NK-92 treated with Interleukin-12 subunit alpha and Interleukin-12 subunit beta, amount 100 ng/mL, for 24 hours (cell line): ENCODE measurements at regions not wholly inside any gene's neighbourhood (a gene's known extent, or its start where the extent isn't known, plus 50 kb on each side); places are given as distances from the start of the nearest gene placed in this dataset.

Source experiments
- DNase-seq: peaks from one replicate; lab custom pipeline; 2025; lab: John Stamatoyannopoulos, UW

DNA sequence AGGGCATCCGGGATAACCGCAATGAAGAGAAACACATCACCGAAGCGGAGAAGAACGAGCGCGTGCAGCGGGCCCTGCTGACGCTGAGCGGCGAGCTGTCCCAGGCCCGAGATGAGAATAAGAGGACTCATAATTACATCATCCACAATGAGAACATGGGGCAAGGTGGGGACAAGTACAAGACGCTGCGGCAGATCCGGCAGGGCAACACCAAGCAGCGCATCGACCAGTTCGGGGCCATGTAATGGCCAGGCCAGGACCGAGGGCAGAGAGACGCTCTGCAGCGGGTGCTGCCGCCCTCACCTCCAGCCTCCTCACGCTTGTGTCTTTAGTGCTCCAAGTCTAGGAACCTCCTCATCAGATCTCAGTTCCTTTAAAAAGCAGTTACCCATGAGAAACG lies 863.7 kb upstream of the ALCAM start:
- DNase-seq = no peak

DNA sequence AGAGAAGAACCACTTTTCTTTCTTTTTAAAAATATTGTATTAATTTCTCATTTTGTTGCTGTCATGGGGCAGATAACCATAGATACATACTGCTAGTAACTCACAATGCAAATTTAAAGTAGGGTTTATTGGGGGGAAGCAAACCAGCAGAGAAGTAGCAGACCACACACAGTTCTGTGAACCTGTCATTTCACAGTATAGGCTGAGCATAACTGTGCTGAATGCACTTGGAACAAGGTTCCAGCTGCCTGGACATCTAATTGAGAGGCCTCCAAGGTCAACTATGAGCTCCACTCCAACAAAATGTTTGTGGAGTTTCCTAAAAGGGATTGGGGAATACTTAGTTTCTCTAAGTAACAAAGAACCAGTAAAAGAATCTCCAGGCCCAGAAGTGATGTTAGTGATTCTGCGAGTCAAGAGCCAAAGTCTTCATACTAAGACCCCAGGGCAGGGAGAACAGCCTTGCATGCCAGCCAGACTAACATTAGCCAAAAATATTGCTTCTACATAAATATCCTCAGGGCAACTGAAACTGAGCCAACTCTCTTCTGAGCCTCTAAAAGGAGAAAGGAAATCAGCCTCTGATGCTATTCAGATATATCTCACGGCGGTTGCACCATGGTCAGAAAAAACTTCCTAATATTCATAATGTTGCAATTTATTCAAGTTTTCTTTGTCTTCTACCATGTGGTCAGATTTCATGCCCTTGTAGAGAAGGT lies 856.4 kb upstream of the ALCAM start:
- no peak for DNase-seq

DNA sequence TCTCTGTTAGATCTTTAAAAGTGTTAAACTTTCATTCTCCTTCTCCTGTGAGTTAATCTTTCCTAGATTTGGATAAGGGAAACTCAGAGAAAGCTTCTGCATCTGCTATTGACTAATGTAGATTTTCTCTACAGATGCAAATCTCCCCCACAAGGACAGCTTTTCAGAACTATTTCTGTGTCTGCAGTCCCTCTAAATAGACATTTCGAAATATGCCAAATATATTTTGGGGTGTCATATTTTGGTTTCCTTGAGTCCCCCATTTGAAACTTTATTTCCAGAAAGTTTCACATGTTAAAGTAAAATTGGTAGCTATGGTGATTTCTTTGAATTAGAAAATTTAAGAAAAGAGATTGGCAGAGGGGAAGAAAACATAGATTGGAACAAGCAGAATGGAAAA lies 852.3 kb upstream of the ALCAM start:
- no peak for DNase-seq

DNA sequence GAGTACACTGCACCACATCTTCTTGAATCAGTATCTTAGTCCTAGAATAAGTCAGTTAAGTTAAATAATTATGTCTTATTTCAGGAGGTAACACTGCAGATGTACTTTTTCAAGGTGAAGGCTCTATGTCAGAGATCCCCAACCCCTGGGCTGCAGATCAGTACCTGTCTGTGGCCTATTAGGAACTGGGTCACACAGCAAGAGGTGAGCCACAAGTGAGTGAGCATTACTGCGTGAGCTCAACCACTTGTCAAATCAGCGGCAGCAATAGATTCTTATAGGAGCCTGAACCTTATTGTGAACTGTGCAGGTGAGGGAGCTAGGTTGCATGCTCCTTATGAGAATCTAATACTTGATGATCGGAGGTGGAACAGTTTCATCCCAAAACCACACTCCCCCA lies 851.9 kb upstream of the ALCAM start:
- no peak for DNase-seq

DNA sequence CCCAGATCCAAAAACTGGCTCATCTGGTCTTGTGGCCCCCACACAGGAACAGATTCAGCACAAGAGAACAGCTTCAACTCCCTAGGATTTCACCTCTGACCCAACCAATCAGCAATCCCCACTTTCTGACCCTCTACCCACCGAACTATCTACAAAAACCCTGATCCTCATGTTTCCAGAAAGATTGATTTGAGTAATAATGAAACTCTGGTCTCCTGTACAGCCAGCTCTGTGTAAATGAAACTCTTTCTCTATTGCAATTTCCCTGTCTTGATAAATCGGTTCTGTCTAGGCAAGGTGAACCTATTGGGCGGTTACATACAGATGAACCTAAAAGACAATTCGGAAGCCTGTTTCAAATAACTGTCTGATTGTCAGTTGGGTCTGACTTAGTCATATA lies 847.6 kb upstream of the ALCAM start:
- no peak for DNase-seq

DNA sequence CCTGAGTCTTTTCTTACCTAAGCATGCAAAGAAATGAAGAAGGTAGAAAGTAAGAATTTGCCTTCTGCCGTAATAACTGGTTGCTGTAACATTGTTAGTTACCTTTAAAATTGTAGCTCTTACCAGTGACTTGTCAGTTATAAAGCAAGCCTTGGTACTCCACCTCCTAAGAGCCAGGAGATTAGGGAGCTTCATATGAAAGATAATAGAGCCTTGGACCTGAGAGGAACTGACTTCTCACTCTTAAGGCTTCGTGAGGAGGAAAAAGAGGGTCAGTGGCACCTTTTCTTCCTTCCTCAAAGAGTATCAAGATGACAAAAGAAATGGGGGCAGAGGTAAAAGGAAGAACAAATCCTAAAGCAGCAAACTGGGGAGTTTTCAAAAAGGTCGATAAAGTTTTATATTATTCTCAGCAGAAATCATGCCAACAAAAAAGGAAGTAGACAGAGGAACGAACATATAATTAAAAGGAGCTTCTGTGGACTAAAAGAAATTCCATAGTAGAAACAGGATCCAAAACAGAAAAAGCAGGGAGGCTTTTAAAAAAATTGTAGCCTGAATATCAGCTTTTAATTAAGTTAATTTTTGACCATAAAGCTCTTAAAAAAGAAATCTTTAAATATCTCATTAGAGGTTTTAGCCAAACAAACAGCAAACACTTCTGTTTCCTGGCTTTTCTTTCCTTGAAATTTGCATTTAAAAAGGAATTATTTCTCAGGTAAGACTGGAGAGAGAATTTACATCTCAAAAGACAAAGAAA lies 847.1 kb upstream of the ALCAM start:
- no peak for DNase-seq

DNA sequence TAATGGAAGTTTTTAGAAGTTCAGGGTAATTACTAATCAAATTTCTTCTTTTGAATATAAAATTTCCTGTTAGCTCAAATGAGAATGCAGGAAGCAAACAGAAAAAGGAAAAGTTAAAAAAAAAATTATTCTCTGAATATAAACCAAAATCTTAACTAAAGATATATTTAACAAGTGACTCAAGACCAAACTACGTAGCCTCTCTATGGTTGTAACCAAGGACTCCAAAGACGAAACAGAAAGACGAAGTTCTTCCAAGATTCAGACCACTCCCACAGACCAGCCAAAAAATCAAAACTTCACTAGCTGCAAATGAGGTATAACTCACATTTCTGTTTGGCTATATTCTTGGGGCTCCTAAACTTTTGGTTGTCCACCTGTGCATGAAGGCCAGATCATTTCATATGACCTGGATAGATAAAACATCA lies 846.5 kb upstream of the ALCAM start:
- DNase-seq = no peak

DNA sequence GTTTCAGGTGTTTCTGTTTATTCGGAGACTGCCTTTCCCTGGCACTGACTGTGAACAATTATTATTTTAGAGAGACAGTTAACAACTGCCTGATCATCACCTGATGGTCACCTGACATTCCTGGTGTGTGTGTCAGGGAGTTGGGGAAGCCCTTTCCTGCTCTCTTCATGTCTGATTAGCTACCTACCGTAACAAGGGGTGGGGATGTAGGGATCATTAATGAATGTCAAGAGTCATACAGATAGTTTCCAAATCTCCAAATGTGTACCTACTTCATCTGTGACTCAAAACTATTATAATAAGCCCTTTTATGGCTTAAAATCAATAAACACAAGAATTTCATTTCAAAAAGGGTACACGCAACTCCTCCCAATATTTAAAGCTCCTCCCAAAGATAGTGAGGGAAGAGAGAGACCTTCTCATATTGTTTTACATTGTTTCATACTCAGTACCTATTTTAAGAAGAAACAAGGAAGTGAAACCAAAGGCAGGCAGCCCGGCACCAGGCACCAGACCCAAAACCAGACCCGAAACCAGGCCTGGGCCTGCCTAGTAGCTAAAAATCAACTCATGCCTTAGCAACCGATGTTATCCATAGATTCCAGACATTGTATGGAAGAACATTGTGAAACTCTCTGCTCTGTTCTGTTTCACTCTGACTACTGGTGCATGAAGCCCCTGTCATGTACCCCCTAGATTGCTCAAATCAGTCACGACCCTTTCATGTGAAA lies 844.9 kb upstream of the ALCAM start:
- DNase-seq = no peak

DNA sequence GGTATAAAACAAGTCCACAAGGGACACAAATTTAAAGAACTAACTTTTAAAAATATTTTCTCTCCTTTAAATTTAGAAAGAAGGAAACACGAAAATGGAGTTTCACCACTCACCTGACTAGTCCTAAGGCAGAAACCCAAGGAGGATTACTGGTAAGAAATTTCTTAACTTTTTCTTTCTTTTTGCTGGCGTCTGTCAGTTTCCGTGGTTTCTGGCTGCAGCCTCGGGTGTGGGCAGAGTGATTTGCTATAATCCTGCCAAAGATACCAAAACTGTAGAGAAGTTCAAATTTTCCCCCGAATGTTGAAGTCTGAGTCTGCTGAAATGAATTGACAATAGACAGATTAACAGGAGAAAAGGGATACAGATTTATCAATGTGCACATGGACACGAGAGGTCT lies 843.6 kb upstream of the ALCAM start:
- DNase-seq = no peak

DNA sequence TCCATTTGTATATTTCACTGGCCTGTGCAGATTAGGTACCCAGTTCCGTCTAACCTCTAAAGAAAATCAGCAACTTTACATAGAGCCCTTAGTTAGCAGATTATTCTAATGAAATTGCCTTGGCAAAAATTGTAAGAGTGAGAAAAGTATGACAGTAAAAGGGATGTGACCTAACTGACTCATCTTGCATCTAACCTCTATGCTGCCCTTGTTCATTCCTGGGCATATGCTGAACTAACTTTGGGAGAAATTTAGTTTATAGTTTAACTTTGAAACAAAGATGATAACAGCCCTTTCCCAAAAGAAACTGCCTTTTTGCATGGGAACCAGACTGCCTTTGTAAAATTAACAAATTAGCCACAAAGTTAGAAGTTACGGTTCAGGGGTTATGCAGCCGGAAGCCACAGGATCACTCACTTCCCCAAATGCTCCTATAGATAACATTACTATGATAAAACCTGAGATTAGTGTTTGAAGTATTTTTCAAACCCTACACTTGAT lies 839.8 kb upstream of the ALCAM start:
- no peak for DNase-seq

DNA sequence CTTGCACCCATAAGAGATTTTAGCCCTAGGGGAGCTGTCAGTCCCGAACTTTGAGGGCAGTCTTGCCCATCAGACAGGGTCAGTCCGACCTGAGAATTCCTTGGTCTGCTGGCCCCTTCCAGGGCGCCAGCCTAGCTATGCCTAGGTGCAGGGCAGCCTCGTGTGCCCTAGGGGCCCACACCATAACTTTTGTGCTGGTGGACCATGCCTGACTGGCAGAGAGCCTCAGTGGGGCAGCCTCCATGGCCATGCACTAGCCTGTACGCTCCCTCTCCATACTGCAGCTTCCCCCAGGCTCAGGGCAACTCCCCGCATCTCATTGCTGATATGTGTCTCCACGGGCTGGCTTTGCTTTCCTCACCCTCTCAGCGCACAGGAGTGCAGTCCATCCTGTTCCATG lies 835.8 kb upstream of the ALCAM start:
- DNase-seq = no peak

DNA sequence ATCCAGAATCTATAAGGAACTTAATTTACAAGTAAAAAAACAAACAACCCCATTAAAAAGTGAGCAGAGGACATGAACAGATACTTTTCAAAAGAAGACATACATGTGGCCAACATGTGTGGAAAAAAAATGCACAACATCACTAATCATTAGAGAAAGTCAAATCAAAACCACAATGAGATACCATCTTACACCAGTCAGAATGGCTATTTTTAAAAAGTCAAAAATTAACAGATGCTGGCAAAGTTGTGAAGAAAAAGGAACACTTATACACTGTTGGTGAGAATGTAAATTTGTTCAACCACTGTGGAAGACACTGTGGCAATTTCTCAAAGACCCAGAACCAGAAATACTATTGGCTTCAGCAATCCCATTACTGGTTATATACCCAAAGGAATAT lies 830.0 kb upstream of the ALCAM start:
- DNase-seq = no peak

DNA sequence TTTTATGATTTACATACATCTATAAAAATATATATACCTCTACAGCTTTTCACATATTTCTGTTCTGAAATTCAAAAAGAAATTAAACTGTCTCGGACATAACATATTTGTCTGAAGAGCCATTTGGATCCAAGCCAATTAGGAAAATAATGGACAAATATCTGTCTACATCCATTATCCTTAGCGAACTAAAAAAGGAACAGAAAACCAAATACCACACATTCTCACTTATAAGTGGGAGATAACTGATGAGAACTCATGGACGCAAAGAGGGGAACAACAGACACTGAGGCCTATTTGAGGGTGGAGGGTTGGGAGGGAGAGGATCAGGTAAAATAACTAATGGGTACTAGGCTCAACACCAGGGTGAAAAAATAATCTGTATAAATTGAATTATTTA lies 829.4 kb upstream of the ALCAM start:
- no peak for DNase-seq

DNA sequence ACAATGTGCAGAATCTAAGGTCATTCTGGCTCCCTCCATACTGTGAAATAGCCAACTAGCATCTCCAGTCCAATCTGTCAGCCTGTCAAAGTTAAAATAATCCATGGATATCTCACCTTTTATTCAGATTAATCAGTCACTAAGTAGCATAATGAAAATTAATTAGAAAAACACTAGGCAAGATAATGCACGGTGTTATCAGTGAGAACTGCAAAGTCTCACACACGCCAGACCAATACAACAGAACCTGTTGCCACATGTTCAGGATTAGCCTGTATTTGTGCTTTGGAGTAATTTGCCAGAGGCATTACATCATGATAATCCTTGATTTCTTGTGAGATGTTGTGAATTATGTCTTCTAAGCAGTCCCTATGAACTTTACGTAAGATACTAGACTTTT lies 820.4 kb upstream of the ALCAM start:
- no peak for DNase-seq

DNA sequence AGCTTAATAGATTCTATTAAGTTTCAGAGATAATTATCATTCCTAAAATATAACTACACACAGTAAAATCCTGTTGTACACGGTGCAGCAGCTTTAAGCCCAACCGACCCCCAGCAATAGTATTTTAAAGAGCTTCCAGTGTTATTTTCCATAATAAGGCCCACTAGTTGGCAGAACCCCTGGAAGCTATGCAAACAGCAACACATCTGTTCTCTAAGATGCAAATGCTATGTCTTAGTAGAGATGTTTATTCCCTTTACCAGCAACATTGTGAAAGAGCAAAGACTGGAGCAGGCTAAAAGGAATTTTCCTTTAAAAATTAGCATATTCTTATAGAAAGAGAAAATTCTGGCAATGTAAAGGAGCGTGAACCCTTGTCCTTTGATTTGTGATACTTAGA lies 819.7 kb upstream of the ALCAM start:
- no peak for DNase-seq

DNA sequence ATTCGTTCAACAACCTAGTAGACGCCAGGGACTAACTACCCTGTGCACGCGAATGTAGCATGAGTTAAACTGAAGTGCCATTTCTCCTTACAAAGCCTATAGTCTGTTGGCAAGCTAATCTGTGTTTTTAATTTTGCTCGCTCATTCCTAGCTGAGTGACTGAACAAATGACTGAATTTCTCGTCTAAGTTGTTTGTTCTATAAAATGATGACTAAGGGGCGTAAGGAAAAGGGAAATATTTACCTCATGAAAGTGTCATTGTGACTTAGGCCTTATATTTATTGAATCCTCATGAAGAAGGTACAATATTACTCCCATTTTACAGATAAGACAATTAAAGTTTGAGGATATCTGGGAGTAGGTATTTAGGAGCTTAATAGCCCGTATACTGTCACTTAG lies 818.3 kb upstream of the ALCAM start:
- DNase-seq = no peak

DNA sequence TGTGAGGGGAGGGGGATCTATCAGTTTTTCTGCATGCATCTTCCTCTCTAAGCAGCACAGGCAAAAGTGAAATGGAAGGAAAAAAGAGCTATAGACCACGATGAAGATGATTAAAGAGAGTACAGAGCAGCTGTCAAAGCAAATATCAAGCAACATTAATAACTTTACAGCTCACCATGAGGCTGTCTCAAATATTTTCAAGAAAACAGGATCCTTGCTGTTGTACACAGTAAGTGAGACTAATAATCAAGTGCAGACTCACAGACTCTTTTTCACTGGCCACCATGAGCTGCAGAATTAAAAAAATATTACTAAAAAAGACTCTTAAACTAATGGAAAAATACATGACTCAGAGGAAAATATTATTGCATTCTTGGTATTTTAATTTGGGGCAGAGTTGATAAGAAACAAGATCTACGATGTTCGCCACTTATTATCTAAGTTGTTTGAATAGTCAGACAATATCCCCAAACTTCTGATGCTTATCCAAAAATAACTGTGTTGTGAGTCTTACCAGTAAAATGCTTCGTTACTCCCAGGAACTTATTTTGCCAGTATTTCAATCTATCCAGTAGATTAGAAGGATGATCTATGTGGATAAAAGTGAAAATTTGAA lies 817.5 kb upstream of the ALCAM start:
- no peak for DNase-seq

DNA sequence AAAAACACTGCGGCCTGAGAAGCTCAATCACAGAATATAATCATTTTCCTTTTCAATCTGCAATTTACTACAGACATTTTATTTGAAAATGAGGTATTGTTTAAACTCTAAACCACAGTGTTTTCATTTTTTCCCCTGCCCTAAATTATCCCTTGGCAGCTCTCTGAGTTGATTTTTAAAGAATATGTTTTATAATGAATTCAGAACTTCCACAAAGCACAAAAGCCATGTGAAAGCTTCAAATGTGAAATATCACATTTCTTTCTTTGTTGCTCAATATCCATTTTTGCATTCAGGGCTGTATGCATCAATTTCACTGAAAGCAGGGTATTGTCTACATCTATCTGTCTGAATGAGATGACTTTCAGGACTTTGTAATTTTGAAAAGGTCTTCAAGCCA lies 813.6 kb upstream of the ALCAM start:
- DNase-seq = no peak

DNA sequence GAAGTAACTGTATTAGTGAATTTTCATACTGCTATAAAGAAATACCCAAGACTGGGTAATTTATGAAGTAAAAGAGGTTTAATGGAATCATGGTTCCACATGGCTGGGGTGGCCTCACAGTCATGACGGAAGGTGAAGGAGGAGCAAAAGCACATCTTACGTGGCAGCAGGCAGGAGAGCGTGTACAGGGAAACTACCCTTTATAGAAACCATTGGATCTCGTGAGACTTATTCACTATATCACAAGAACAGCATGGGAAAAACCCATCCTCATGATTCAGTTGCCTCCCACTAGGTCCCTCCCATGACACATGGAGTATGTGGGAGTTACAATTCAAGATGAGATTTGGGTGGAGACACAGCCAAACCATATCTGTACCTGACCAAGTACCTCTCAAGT lies 812.3 kb upstream of the ALCAM start:
- no peak for DNase-seq

DNA sequence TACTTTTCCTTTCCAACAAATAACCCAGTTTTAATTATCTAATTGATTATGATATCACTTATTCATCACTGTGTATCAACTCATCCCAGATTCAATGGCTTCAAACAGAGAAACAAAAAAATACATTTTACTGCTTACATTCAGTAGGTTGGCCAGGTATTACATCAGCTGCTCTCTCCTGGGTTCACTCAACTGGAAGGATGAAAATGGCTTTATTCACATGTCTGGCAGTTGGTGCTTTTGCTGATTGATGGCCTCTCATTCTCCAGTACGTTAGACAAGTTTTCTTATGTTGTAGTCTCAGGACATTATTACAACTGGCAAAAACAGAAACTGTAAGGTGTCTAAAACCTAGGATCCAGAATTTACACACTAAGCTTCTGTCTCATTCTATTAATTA lies 811.0 kb upstream of the ALCAM start:
- DNase-seq = no peak

DNA sequence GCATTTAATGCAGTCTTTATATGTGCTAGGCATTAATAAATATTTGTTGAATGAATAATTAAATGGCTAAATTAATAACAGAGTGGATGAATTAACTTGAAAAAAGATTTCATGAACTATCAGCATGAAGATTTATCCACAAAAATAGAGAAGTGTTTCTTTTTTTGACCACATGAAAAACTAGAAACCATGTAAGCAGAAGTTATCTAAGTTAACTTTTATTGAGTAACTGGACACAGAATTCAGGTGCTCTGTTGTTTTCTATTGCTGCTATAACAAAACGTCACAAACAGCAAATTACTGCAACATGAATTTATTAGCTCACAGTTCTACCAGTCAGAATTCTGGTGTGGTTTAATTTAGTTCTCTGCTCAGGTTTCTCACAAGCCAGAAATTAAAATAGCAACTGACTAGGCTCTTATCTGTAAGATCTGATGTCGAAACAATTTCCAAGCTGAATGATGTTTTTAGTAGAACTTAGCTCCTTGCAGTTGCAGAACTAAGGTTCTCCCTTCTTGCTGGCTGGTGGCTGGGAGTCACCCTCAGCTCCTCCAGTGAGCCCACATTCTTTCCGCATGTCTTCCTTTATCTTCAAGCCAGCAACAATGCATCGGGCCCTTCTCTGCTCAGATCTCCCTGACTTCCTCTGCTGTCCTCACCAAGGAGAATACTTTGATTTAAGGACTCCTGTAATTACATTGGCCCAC lies 810.2 kb upstream of the ALCAM start:
- DNase-seq = no peak

DNA sequence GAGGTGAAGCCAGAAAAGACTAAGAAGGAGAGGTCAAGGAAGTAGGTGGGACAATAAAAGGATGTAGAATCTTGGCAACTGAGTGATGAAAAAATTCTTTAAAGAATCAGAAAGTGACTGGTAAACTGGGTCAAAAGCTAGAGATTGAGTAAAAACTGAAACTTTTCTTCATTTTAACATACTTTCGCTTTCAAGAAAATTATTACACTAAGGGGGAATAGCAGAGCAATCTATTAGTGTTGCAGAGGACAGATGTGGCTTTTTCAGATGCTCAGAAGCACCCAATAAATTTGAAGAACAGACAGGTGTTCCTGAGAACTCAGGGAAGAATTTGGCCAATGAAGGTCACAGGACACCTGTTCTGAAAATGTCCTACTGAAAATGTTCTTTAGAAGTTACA lies 805.4 kb upstream of the ALCAM start:
- no peak for DNase-seq
